Breast epithelium (tissue), 4 donors: ENCODE measurements at regions not wholly inside any gene's neighbourhood (a gene's known extent, or its start where the extent isn't known, plus 50 kb on each side); places are given as distances from the start of the nearest gene placed in this dataset.

Source experiments
- DNase-seq, 2 donors: peaks; one replicate each; pipeline ENCODE4 v3.0.0-alpha.2; 2019; ENCODE audit warnings: low spot score in 2 of 2
- H3K27ac ChIP-seq, 2 donors: fragments of 200-600 bp; sonication (generic) in 1 of 2; one replicate each; pipeline ENCODE4 v1.5.1; 2016 to 2019; ENCODE audit warnings: mild to moderate bottlenecking in 1 of 2
- H3K27me3 ChIP-seq, 2 donors: fragments of 200-600 bp; sonication (generic) in 1 of 2; one replicate each; pipeline versions ENCODE4 v1.5.1 to v1.6.0; 2017 to 2019; ENCODE audit warnings: control low read depth in 1 of 2, mild to moderate bottlenecking in 1 of 2
- H3K36me3 ChIP-seq: fragments of 200-600 bp; one replicate; pipeline ENCODE4 v1.5.1; 2019
- H3K4me1 ChIP-seq, 2 donors: fragments of 200-600 bp; sonication (generic); one replicate each; pipeline ENCODE4 v1.5.1; 2016 to 2019; ENCODE audit warnings: control low read depth in 1 of 2
- H3K4me3 ChIP-seq, 3 donors: fragments of 200-600 bp; sonication (generic); 1 replicate in 2 of 3; 2 replicates in 1 of 3; pipeline ENCODE4 v1.5.1; 2016 to 2019; ENCODE audit warnings: mild to moderate bottlenecking in 3 of 3, moderate library complexity in 2 of 3
- H3K9me3 ChIP-seq, 2 donors: fragments of 200-600 bp; sonication (generic) in 1 of 2; one replicate each; pipeline ENCODE4 v1.5.1; 2016 to 2019; ENCODE audit warnings: control low read depth in 1 of 2
- CTCF ChIP-seq, 3 donors: fragments of 450-650 bp; IDR thresholded peaks; one replicate each; pipeline ENCODE4 v1.5.1; 2016 to 2017; ENCODE audit warnings: antibody characterized with exemption in 3 of 3, mild to moderate bottlenecking in 3 of 3, moderate library complexity in 3 of 3
- POLR2A ChIP-seq: fragments of 450-650 bp; IDR thresholded peaks from one replicate; pipeline ENCODE4 v1.6.1; 2016; ENCODE audit warnings: antibody characterized with exemption, mild to moderate bottlenecking, moderate library complexity
- POLR2AphosphoS5 ChIP-seq, 3 donors: sonication (generic); formaldehyde crosslinking; IDR thresholded peaks; one replicate each; pipeline ENCODE4 v1.6.1; 2017; ENCODE audit warnings: antibody characterized with exemption in 3 of 3
- intact Hi-C: fragments of 100-400 bp; cut with DNase I; formaldehyde crosslinking; loops from one replicate; pipeline ENCODE4 v1.15.1; 2023; ENCODE audit warnings: low total_unique reads

DNA sequence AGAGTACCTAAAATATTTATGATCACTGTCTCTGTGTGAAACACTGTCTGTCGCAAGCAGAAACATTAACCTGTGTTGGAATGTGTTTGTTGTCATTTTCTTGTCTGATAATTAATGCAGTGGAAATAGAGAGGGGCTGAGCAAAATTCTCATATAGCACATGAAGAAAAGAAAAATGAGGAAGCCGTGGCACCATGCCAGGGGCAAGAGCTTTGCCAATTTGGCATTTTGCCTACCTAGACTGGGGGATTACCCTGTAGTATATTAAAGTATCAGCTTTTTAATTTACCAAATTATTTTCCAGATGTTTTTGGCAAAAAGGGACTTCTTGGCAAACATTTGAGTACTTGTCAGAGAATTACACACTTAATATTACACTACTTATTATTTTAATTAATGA lies 1326.6 kb upstream of the GOT2 start:
- no peak overlapping the region for H3K4me3 ChIP-seq
- no peaks in the 10 kb centered on the region for H3K4me1 ChIP-seq
- DNase-seq, result no peak
- H3K9me3 ChIP-seq, result no peaks in the 10 kb centered on the region
- no peaks in the 10 kb centered on the region for H3K27me3 ChIP-seq
- no peak overlapping the region for H3K27ac ChIP-seq
- no peaks in the 10 kb centered on the region for H3K36me3 ChIP-seq
- no peak for TF ChIP-seq POLR2A
- intact Hi-C loops, result no loop called here

- no peaks in the 10 kb centered on the region for H3K4me1 ChIP-seq
- DNase-seq, result no peak
- no peaks in the 10 kb centered on the region for H3K36me3 ChIP-seq
- H3K27me3 ChIP-seq, result no peaks in the 10 kb centered on the region
- no peak overlapping the region for H3K27ac ChIP-seq
- intact Hi-C loops, result no loop called here
- H3K4me3 ChIP-seq, result no peak overlapping the region
- H3K9me3 ChIP-seq, result no peaks in the 10 kb centered on the region
- TF ChIP-seq CTCF (IDR thresholded peaks at IDR 0.05) (no peak), POLR2AphosphoS5 (IDR thresholded peaks at IDR 0.05) (no peak), POLR2A (no peak)
Observed at GRCh38 chr16:60059141-60059540, 1325.0 kb upstream of the GOT2 start.

GRCh38 chr16:60041671-60042070 lies 1307.6 kb upstream of the GOT2 start:
- no peaks in the 10 kb centered on the region for H3K9me3 ChIP-seq
- no peaks in the 10 kb centered on the region for H3K36me3 ChIP-seq
- DNase-seq, result no peak
- intact Hi-C loops, result no loop called here
- H3K4me1 ChIP-seq, result no peaks in the 10 kb centered on the region
- TF ChIP-seq POLR2AphosphoS5 (IDR thresholded peaks at IDR 0.05), result no peak
- TF ChIP-seq POLR2A, result no peak
- no peak for TF ChIP-seq CTCF (IDR thresholded peaks at IDR 0.05)
- H3K27ac ChIP-seq, result no peak overlapping the region
- H3K4me3 ChIP-seq, result no peak overlapping the region
- no peaks in the 10 kb centered on the region for H3K27me3 ChIP-seq

GRCh38 chr16:60031740-60032139 lies 1297.6 kb upstream of the GOT2 start:
- intact Hi-C loops, result no loop called here
- no peaks in the 10 kb centered on the region for H3K27me3 ChIP-seq
- H3K4me3 ChIP-seq, result no peak overlapping the region
- no peak for DNase-seq
- H3K9me3 ChIP-seq, result peaks cover 0 to 4% of the 10 kb centered on the region in 2 donors
- TF ChIP-seq POLR2A (no peak), CTCF (IDR thresholded peaks at IDR 0.05) (no peak), POLR2AphosphoS5 (IDR thresholded peaks at IDR 0.05) (no peak)
- H3K4me1 ChIP-seq, result no peaks in the 10 kb centered on the region
- no peak overlapping the region for H3K27ac ChIP-seq
- no peaks in the 10 kb centered on the region for H3K36me3 ChIP-seq

GRCh38 chr16:60027351-60027750 lies 1293.2 kb upstream of the GOT2 start:
- DNase-seq, result no peak
- H3K4me1 ChIP-seq, result no peaks in the 10 kb centered on the region
- H3K27me3 ChIP-seq, result no peaks in the 10 kb centered on the region
- H3K36me3 ChIP-seq, result no peaks in the 10 kb centered on the region
- H3K27ac ChIP-seq, result no peak overlapping the region
- intact Hi-C loops, result no loop called here
- no peak for TF ChIP-seq CTCF (IDR thresholded peaks at IDR 0.05)
- no peaks in the 10 kb centered on the region for H3K9me3 ChIP-seq
- H3K4me3 ChIP-seq, result no peak overlapping the region

DNA sequence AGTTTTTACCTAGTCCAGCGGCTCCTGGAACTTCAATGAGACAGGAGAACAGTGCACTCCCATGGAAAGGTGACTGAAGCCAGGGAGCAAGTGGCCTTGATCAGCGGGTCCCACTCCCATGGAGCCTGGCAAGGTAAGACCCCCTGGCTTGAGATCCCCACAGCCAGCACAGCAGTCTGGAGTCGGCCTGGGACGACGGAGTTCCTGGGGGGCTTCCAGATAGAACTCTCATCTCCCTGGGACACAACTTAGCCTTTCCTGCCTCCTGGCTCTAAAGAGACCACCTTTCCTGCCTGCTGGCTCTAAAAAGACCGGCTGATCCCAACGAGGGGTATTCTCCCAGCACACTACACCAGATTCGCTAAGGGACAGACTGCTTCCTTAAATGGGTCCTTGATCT lies 1279.0 kb upstream of the GOT2 start:
- DNase-seq, result no peak
- Histone ChIP-seq H3K4me3 (no peak overlapping the region), H3K9me3 (peaks cover 0 to 11% of the 10 kb centered on the region in 2 donors), H3K4me1 (no peaks in the 10 kb centered on the region), H3K36me3 (no peaks in the 10 kb centered on the region), H3K27me3 (no peaks in the 10 kb centered on the region), H3K27ac (no peak overlapping the region)
- TF ChIP-seq POLR2A (no peak), CTCF (IDR thresholded peaks at IDR 0.05) (no peak), POLR2AphosphoS5 (IDR thresholded peaks at IDR 0.05) (no peak)
- intact Hi-C loops, result no loop called here
